Parathyroid adenoma (tissue), 2 donors: ENCODE measurements at regions not wholly inside any gene's neighbourhood (a gene's known extent, or its start where the extent isn't known, plus 50 kb on each side); places are given as distances from the start of the nearest gene placed in this dataset.

Experiments
- H2AFZ ChIP-seq: fragments of 300-600 bp; sonication (generic); one replicate; pipeline ENCODE4 v1.7.0; 2017; ENCODE audit warnings: antibody characterized with exemption, mild to moderate bottlenecking
- H3K27ac ChIP-seq: fragments of 300-600 bp; sonication (generic); one replicate; pipeline ENCODE4 v1.7.0; 2017
- H3K27me3 ChIP-seq: fragments of 300-600 bp; sonication (generic); one replicate; pipeline ENCODE4 v1.7.0; 2017; ENCODE audit warnings: low read length; ENCODE audit not compliant: control insufficient read depth, insufficient read depth
- H3K36me3 ChIP-seq: fragments of 300-600 bp; sonication (generic); one replicate; pipeline ENCODE4 v1.7.0; 2017; ENCODE audit warnings: low read length; ENCODE audit not compliant: control insufficient read depth, insufficient read depth
- H3K4me1 ChIP-seq: fragments of 300-600 bp; sonication (generic); one replicate; pipeline ENCODE4 v1.7.0; 2017; ENCODE audit warnings: control low read depth
- H3K4me2 ChIP-seq: fragments of 300-600 bp; sonication (generic); one replicate; pipeline ENCODE4 v1.7.0; 2017; ENCODE audit warnings: low read length
- H3K4me3 ChIP-seq: fragments of 300-600 bp; sonication (generic); one replicate; pipeline ENCODE4 v1.7.0; 2017; ENCODE audit warnings: low read depth, low read length
- H3K79me2 ChIP-seq: fragments of 300-600 bp; sonication (generic); one replicate; pipeline ENCODE4 v1.7.0; 2017; ENCODE audit warnings: control low read depth
- H3K9ac ChIP-seq: fragments of 300-600 bp; sonication (generic); one replicate; pipeline ENCODE4 v1.7.0; 2017; ENCODE audit warnings: mild to moderate bottlenecking
- H3K9me3 ChIP-seq: fragments of 300-600 bp; sonication (generic); one replicate; pipeline ENCODE4 v1.7.0; 2017; ENCODE audit warnings: low read length; ENCODE audit not compliant: control insufficient read depth
- TF ChIP-seq, protein P1 (sequence below): fragments of 300-600 bp; sonication (generic); IDR thresholded peaks from one replicate; pipeline ENCODE4 v1.7.0; 2017; ENCODE audit warnings: antibody characterized with exemption, mild to moderate bottlenecking
- donor health status: primary hyperparathyroidism.

DNA sequence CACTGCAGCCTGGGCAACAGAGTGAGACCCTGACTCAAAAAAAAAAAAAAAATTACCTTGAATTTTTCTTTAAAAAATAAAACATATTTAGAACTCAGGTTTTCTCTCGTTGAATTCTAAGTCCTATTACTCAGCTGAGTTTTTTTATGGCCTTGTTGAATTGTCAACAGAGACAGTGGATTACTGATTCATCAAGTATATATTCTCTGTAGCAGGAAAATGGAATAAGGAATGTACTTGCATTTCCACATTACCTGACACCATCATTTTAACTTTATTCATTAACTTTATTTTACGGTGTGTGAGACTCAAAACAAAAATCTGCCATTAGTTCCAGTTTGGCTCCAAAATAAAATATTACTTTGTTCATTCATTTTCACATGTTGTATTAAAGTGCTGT lies 53.8 kb upstream of the APP start:
- H3K79me2 ChIP-seq: no peaks in the 10 kb centered on the region
- TF ChIP-seq, protein P1, sequence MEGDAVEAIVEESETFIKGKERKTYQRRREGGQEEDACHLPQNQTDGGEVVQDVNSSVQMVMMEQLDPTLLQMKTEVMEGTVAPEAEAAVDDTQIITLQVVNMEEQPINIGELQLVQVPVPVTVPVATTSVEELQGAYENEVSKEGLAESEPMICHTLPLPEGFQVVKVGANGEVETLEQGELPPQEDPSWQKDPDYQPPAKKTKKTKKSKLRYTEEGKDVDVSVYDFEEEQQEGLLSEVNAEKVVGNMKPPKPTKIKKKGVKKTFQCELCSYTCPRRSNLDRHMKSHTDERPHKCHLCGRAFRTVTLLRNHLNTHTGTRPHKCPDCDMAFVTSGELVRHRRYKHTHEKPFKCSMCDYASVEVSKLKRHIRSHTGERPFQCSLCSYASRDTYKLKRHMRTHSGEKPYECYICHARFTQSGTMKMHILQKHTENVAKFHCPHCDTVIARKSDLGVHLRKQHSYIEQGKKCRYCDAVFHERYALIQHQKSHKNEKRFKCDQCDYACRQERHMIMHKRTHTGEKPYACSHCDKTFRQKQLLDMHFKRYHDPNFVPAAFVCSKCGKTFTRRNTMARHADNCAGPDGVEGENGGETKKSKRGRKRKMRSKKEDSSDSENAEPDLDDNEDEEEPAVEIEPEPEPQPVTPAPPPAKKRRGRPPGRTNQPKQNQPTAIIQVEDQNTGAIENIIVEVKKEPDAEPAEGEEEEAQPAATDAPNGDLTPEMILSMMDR: no peak
- no peak overlapping the region for H2AFZ ChIP-seq
- no peak overlapping the region for H3K27ac ChIP-seq
- no peaks in the 10 kb centered on the region for H3K36me3 ChIP-seq
- no peaks in the 10 kb centered on the region for H3K27me3 ChIP-seq
- no peaks in the 10 kb centered on the region for H3K9me3 ChIP-seq
- no peak overlapping the region for H3K4me3 ChIP-seq
- no peak overlapping the region for H3K4me2 ChIP-seq
- no peaks in the 10 kb centered on the region for H3K4me1 ChIP-seq
- H3K9ac ChIP-seq: no peak overlapping the region
